KMS-11 (cell line): ENCODE measurements at regions not wholly inside any gene's neighbourhood (a gene's known extent, or its start where the extent isn't known, plus 50 kb on each side); places are given as distances from the start of the nearest gene placed in this dataset.

Source experiments
- H2AFZ ChIP-seq: fragments of 200-600 bp; sonication (generic); 2 replicates; pipeline ENCODE4 v1.6.1; 2016; ENCODE audit warnings: antibody characterized with exemption, mixed run types, low read depth
- H3K27ac ChIP-seq: fragments of 200-600 bp; sonication (generic); 2 replicates; pipeline ENCODE4 v1.6.1; 2016; ENCODE audit warnings: mild to moderate bottlenecking, mixed run types
- H3K27me3 ChIP-seq: fragments of 200-600 bp; sonication (generic); 2 replicates; pipeline ENCODE4 v1.6.1; 2017; ENCODE audit warnings: mild to moderate bottlenecking, low read depth, mixed run types, moderate library complexity; ENCODE audit not compliant: insufficient read depth
- H3K36me3 ChIP-seq: fragments of 200-600 bp; sonication (generic); 2 replicates; pipeline ENCODE4 v1.6.1; 2017; ENCODE audit warnings: mild to moderate bottlenecking, mixed run types; ENCODE audit not compliant: insufficient read depth
- H3K4me1 ChIP-seq: fragments of 200-600 bp; sonication (generic); 2 replicates; pipeline ENCODE4 v1.6.1; 2016; ENCODE audit warnings: mild to moderate bottlenecking, low read depth, mixed run types; ENCODE audit not compliant: poor library complexity, severe bottlenecking
- H3K4me2 ChIP-seq: fragments of 200-600 bp; sonication (generic); 2 replicates; pipeline ENCODE4 v1.7.0; 2016; ENCODE audit warnings: mild to moderate bottlenecking, mixed run types
- H3K4me3 ChIP-seq: fragments of 200-600 bp; sonication (generic); IDR thresholded peaks from 2 replicates; pipeline ENCODE4 v1.6.1; 2017; ENCODE audit warnings: low read depth, low read length, mixed read lengths; ENCODE audit not compliant: insufficient read depth
- H3K79me2 ChIP-seq: fragments of 200-600 bp; sonication (generic); 2 replicates; pipeline ENCODE4 v1.6.1; 2016; ENCODE audit warnings: low read depth, mixed run types; ENCODE audit not compliant: insufficient read depth
- H3K9ac ChIP-seq: fragments of 200-600 bp; sonication (generic); 2 replicates; pipeline ENCODE4 v1.6.1; 2016; ENCODE audit warnings: mild to moderate bottlenecking, mixed run types
- H4K20me1 ChIP-seq: fragments of 200-600 bp; sonication (generic); 2 replicates; pipeline ENCODE4 v1.6.1; 2016; ENCODE audit warnings: mild to moderate bottlenecking, mixed run types; ENCODE audit not compliant: insufficient read depth
- CTCF ChIP-seq: fragments of 200-600 bp; sonication (generic); conservative IDR thresholded peaks from 2 replicates; pipeline ENCODE4 v1.6.1; 2017; ENCODE audit warnings: low read depth, mild to moderate bottlenecking, antibody characterized with exemption, low read length, moderate library complexity, mixed read lengths

- Histone ChIP-seq H2AFZ (no peak overlapping the region), H3K4me2 (no peak overlapping the region), H3K4me1 (no peaks in the 10 kb centered on the region), H3K27ac (no peak overlapping the region), H3K27me3 (no peaks in the 10 kb centered on the region; the same call in 1 of the 2 replicates), H4K20me1 (no peaks in the 10 kb centered on the region), H3K79me2 (no peaks in the 10 kb centered on the region), H3K36me3 (no peaks in the 10 kb centered on the region), H3K4me3 (no peak overlapping the region), H3K9ac (no peak overlapping the region)
- no peak for TF ChIP-seq CTCF
Measured at GRCh38 chr2:240238201-240238600, 97.7 kb upstream of the OTOS start.

DNA sequence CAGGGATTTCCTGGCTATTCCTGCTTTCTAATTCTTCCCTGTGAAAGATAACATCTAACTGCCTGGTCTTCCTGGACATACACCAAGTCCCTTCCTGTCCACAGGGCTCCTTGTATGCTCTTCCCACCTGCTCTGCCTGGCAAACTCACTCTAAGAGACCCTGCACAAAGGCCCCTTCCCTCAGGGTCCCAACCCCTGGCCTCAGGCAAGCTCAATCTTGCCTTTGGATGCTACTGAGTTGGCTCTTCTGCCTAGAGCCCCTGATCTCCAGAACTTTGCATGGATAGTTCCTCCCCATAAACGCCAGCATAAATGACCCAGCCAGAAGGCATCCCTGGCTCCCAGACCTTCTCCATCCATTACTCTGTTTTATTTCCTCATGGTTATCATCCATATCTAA is 98.3 kb upstream of the OTOS start:
- TF ChIP-seq CTCF = no peak
- H3K79me2 ChIP-seq = no peaks in the 10 kb centered on the region
- H3K36me3 ChIP-seq = no peaks in the 10 kb centered on the region
- no peak overlapping the region for H3K27ac ChIP-seq
- no peak overlapping the region for H2AFZ ChIP-seq
- no peaks in the 10 kb centered on the region; the same call in 1 of the 2 replicates for H3K27me3 ChIP-seq
- H3K9ac ChIP-seq = no peak overlapping the region
- H3K4me1 ChIP-seq = no peaks in the 10 kb centered on the region
- no peak overlapping the region for H3K4me2 ChIP-seq
- no peak overlapping the region for H3K4me3 ChIP-seq
- H4K20me1 ChIP-seq = no peaks in the 10 kb centered on the region

DNA sequence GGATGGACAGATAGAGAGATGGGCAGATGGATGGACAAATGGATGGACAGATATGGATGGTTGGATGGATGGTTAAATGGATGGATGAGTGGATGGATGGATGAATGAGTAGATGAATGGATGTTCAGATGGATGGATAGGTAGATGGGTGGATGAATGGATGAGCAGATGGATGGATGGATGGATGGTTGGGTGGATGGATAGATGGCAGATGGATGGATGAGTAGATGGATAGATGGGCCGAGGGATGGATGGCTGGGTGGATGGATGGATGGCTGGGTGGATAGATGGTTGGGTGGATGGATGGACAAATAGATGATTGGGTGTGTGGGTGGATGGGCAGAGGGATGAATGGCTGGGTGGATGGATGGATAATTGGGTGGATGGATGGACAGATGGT is 98.9 kb upstream of the OTOS start:
- no peaks in the 10 kb centered on the region for H4K20me1 ChIP-seq
- H3K27ac ChIP-seq = no peak overlapping the region
- H3K4me3 ChIP-seq = no peak overlapping the region
- no peaks in the 10 kb centered on the region for H3K4me1 ChIP-seq
- TF ChIP-seq CTCF = no peak
- H3K79me2 ChIP-seq = no peaks in the 10 kb centered on the region
- H2AFZ ChIP-seq = no peak overlapping the region
- no peaks in the 10 kb centered on the region for H3K36me3 ChIP-seq
- no peak overlapping the region for H3K9ac ChIP-seq
- H3K27me3 ChIP-seq = peaks cover 4% of the 10 kb centered on the region; the same call in 1 of the 2 replicates
- H3K4me2 ChIP-seq = no peak overlapping the region

DNA sequence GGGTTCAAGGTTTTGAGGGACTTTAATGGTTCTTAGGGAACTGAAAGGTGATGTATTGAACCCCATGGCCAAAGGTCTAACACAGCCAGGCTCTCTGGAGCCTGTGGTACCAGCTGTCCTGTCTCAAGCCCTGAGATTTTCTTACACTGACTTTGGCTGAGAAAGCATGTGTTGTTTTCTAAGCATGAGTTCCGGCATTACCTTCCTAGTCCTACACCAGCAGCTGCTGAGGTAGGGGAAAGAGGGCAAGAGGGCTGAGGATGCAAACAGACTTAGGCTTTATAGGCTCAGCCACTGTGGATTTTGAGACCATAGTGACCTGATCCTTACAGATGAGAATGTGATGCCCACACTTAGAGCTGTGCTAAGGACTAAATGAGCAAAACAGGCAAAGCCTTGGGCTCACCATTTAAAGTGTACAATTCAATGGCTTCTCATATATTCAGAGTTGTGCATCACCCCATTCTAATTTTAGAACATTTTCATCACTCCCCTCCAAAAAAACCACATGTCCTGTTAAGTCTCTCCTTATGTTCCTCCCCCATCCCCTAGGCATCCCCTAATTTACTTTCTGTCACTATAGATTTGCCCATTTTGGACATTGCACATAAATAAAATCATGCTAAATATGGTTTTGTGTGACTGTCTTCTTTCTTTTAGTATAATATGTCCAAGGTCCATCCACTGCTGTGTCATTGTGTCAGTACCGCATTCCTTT is 99.7 kb upstream of the OTOS start:
- Histone ChIP-seq H3K79me2 (no peaks in the 10 kb centered on the region), H3K4me3 (no peak overlapping the region), H3K9ac (no peak overlapping the region), H3K27me3 (peaks cover 5% of the 10 kb centered on the region; the same call in 1 of the 2 replicates), H3K4me1 (no peaks in the 10 kb centered on the region), H3K27ac (no peak overlapping the region), H2AFZ (no peak overlapping the region), H4K20me1 (no peaks in the 10 kb centered on the region), H3K36me3 (no peaks in the 10 kb centered on the region), H3K4me2 (no peak overlapping the region)
- no peak for TF ChIP-seq CTCF
